HG02943 (cell line): ENCODE measurements at regions not wholly inside any gene's neighbourhood (a gene's known extent, or its start where the extent isn't known, plus 50 kb on each side); places are given as distances from the start of the nearest gene placed in this dataset.

ENCODE experiments used
- ATAC-seq: cut with Tn5 transposase; IDR thresholded peaks from one replicate; pipeline ENCODE4 v1.9.1; 2021; ENCODE audit warnings: mild to moderate bottlenecking, low read depth, moderate library complexity; ENCODE audit not compliant: unreplicated experiment

GRCh38 chr2:45218931-45219339 is 209.7 kb upstream of the SIX2 start:
- ATAC-seq, result no peak

GRCh38 chr2:45218297-45218696 is 209.0 kb upstream of the SIX2 start:
- ATAC-seq, result no peak

- no peak for ATAC-seq
Measured at GRCh38 chr2:45216118-45216517, 206.9 kb upstream of the SIX2 start.

- ATAC-seq, result no peak
Measured at GRCh38 chr2:45214550-45214949, 205.3 kb upstream of the SIX2 start.

- no peak for ATAC-seq
Measured at GRCh38 chr2:45212953-45213635, 203.8 kb upstream of the SIX2 start.

- ATAC-seq, result no peak
Measured at GRCh38 chr2:45211636-45212035, 202.4 kb upstream of the SIX2 start.

GRCh38 chr2:45210462-45211195 is 201.4 kb upstream of the SIX2 start:
- ATAC-seq, result no peak

- ATAC-seq, result no peak
Measured at GRCh38 chr2:45209875-45210274, 200.6 kb upstream of the SIX2 start.

- ATAC-seq, result no peak
Measured at GRCh38 chr2:45209302-45209701, 200.1 kb upstream of the SIX2 start.

- no peak for ATAC-seq
Measured at GRCh38 chr2:45207101-45207500, 197.8 kb upstream of the SIX2 start.

- ATAC-seq, result no peak
Measured at GRCh38 chr2:45205985-45206384, 196.7 kb upstream of the SIX2 start.

- no peak for ATAC-seq
Measured at GRCh38 chr2:45205480-45205879, 196.2 kb upstream of the SIX2 start.

- ATAC-seq, result no peak
Measured at GRCh38 chr2:45203400-45203799, 194.1 kb upstream of the SIX2 start.

GRCh38 chr2:45199973-45200372 is 190.7 kb upstream of the SIX2 start:
- no peak for ATAC-seq

GRCh38 chr2:45195916-45196315 is 186.7 kb upstream of the SIX2 start:
- ATAC-seq, result no peak

GRCh38 chr2:45194596-45194995 is 185.3 kb upstream of the SIX2 start:
- no peak for ATAC-seq

- no peak for ATAC-seq
Measured at GRCh38 chr2:45193581-45193980, 184.3 kb upstream of the SIX2 start.

- ATAC-seq, result no peak
Measured at GRCh38 chr2:45192991-45193390, 183.7 kb upstream of the SIX2 start.

GRCh38 chr2:45192481-45192880 is 183.2 kb upstream of the SIX2 start:
- ATAC-seq, result no peak

- no peak for ATAC-seq
Measured at GRCh38 chr2:45191976-45192375, 182.7 kb upstream of the SIX2 start.

GRCh38 chr2:45191146-45191863 is 182.1 kb upstream of the SIX2 start:
- ATAC-seq, result no peak
